ENCODE measurements at regions not wholly inside any gene's neighbourhood (a gene's known extent, or its start where the extent isn't known, plus 50 kb on each side); places are given as distances from the start of the nearest gene placed in this dataset.

GRCh38 chr16:85524630-85525419 lies 88.3 kb upstream of the GSE1 start:
- peak; percentile 60 for DNase-seq (ENCODE audit: low read depth, low spot score)
- H3K4me3 ChIP-seq (ENCODE audit: low read depth, low read length): no peak overlapping the region
- in situ Hi-C loops (cut with HindIII; ENCODE audit: low sequenced_read_pairs): no loop called here
- TF ChIP-seq CTCF (IDR thresholded peaks at IDR 0.05; ENCODE audit: low read depth, low read length): no peak

GRCh38 chr16:85525420-85526184 lies 87.5 kb upstream of the GSE1 start:
- DNase-seq (ENCODE audit: low read depth, low spot score): no peak
- no peak overlapping the region for H3K4me3 ChIP-seq (ENCODE audit: low read depth, low read length)
- in situ Hi-C loops (cut with HindIII; ENCODE audit: low sequenced_read_pairs): no loop called here
- TF ChIP-seq CTCF (IDR thresholded peaks at IDR 0.05; ENCODE audit: low read depth, low read length): no peak

- H3K4me3 ChIP-seq (ENCODE audit: low read depth, low read length): no peak overlapping the region
- no peak for DNase-seq (ENCODE audit: low read depth, low spot score)
- in situ Hi-C loops (cut with HindIII; ENCODE audit: low sequenced_read_pairs): no loop called here
- no peak for TF ChIP-seq CTCF (IDR thresholded peaks at IDR 0.05; ENCODE audit: low read depth, low read length)
Observed at GRCh38 chr16:85526185-85526974, 86.7 kb upstream of the GSE1 start.

- no peak overlapping the region for H3K4me3 ChIP-seq (ENCODE audit: low read depth, low read length)
- in situ Hi-C loops (cut with HindIII; ENCODE audit: low sequenced_read_pairs): no loop called here
- no peak for DNase-seq (ENCODE audit: low read depth, low spot score)
- TF ChIP-seq CTCF (IDR thresholded peaks at IDR 0.05; ENCODE audit: low read depth, low read length): no peak
Observed at GRCh38 chr16:85527042-85527766, 85.9 kb upstream of the GSE1 start.

GRCh38 chr16:85527767-85528297 lies 85.3 kb upstream of the GSE1 start:
- TF ChIP-seq CTCF (IDR thresholded peaks at IDR 0.05; ENCODE audit: low read depth, low read length): no peak
- no peak for DNase-seq (ENCODE audit: low read depth, low spot score)
- in situ Hi-C loops (cut with HindIII; ENCODE audit: low sequenced_read_pairs): no loop called here
- no peak overlapping the region for H3K4me3 ChIP-seq (ENCODE audit: low read depth, low read length)

Data from astrocyte of the spinal cord (primary cell).